ENCODE measurements at regions not wholly inside any gene's neighbourhood (a gene's known extent, or its start where the extent isn't known, plus 50 kb on each side); places are given as distances from the start of the nearest gene placed in this dataset.

DNA sequence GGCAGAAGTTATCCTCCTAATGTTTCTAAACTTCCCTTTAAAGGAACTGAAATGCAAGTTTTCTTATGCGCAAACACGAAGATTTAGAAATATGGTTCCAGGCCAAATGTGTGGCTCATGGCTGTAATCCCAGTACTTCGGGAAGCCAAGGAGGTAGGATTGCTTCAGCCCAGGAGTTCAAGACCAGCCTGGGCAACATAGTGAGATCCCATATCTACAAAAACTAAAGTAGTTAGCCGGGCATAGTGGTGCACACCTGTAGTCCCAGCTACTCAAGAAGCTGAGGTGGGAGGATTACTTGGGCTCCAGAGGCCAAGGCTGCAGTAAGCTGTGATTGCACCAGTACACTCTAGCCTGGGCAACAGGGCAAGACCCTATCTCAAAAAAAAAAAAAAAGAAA, 95.8 kb upstream of the SCAF8 start:
- TF ChIP-seq, protein P1, sequence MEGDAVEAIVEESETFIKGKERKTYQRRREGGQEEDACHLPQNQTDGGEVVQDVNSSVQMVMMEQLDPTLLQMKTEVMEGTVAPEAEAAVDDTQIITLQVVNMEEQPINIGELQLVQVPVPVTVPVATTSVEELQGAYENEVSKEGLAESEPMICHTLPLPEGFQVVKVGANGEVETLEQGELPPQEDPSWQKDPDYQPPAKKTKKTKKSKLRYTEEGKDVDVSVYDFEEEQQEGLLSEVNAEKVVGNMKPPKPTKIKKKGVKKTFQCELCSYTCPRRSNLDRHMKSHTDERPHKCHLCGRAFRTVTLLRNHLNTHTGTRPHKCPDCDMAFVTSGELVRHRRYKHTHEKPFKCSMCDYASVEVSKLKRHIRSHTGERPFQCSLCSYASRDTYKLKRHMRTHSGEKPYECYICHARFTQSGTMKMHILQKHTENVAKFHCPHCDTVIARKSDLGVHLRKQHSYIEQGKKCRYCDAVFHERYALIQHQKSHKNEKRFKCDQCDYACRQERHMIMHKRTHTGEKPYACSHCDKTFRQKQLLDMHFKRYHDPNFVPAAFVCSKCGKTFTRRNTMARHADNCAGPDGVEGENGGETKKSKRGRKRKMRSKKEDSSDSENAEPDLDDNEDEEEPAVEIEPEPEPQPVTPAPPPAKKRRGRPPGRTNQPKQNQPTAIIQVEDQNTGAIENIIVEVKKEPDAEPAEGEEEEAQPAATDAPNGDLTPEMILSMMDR (conservative IDR thresholded peaks at IDR 0.05): no peak
- no peak for TF ChIP-seq EZH2 (IDR thresholded peaks at IDR 0.05; ENCODE audit: low read depth)
